Loucy (cell line): ENCODE measurements at regions not wholly inside any gene's neighbourhood (a gene's known extent, or its start where the extent isn't known, plus 50 kb on each side); places are given as distances from the start of the nearest gene placed in this dataset.

Source experiments
- EZH2phosphoT487 ChIP-seq: fragments of 200-600 bp; IDR thresholded peaks from 2 replicates; pipeline ENCODE4 v1.6.1; 2018; ENCODE audit warnings: antibody characterized with exemption, mild to moderate bottlenecking, moderate library complexity, borderline replicate concordance
- TF ChIP-seq, protein P1 (sequence below): fragments of 200-600 bp; sonication (generic); conservative IDR thresholded peaks from 2 replicates; pipeline ENCODE4 v1.5.1; 2014; ENCODE audit warnings: mild to moderate bottlenecking, antibody characterized with exemption, low read length

DNA sequence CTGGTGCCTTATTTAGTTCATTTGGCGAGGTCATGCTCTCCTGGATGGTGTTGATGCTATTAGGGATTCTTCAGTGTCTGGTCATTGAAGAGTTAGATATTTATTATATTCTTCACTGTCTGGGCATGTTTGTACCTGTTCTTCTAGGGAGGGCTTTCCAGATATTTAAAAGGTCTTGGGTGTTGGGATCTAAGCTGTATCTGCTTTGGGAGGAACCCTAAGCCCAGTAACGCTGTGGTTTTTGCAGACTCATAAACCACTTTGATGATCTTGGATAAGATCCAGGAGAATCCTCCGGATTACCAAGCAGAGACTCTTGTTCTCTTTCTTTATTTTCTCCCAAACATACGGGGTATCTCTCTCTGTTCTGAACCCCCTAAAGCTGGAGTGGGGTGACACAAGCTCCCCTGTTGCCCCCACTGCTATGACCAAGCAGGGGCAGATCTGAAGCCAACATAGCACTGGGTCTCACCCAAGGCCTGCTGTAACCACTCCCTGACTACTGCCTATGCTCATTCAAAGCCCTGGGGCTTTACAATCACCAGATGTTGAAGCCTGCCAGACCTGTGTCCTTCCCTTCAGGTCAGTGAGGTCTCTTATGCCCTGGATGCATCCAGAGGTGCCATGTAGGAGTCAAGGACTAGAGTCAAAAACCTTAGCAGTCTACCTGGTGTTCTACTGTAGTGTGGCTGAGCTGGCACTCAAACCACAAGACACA is 187.6 kb downstream of the GUCY2F start:
- TF ChIP-seq, protein P1, sequence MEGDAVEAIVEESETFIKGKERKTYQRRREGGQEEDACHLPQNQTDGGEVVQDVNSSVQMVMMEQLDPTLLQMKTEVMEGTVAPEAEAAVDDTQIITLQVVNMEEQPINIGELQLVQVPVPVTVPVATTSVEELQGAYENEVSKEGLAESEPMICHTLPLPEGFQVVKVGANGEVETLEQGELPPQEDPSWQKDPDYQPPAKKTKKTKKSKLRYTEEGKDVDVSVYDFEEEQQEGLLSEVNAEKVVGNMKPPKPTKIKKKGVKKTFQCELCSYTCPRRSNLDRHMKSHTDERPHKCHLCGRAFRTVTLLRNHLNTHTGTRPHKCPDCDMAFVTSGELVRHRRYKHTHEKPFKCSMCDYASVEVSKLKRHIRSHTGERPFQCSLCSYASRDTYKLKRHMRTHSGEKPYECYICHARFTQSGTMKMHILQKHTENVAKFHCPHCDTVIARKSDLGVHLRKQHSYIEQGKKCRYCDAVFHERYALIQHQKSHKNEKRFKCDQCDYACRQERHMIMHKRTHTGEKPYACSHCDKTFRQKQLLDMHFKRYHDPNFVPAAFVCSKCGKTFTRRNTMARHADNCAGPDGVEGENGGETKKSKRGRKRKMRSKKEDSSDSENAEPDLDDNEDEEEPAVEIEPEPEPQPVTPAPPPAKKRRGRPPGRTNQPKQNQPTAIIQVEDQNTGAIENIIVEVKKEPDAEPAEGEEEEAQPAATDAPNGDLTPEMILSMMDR, result no peak
- TF ChIP-seq EZH2phosphoT487, result no peak
